OCI-LY7 (cell line): ENCODE measurements at regions not wholly inside any gene's neighbourhood (a gene's known extent, or its start where the extent isn't known, plus 50 kb on each side); places are given as distances from the start of the nearest gene placed in this dataset.

Source experiments
- CTCF ChIP-seq: fragments of 200-600 bp; sonication (generic); conservative IDR thresholded peaks from 2 replicates; pipeline ENCODE4 v1.5.1; 2014; ENCODE audit warnings: mild to moderate bottlenecking, antibody characterized with exemption, low read length, moderate library complexity, mixed read lengths
- EZH2phosphoT487 ChIP-seq: fragments of 200-600 bp; sonication (generic); IDR thresholded peaks from 2 replicates; pipeline ENCODE4 v1.6.1; 2018; ENCODE audit warnings: low read depth, borderline replicate concordance, mild to moderate bottlenecking, mixed run types, antibody characterized with exemption, low read length, moderate library complexity, mixed read lengths

DNA sequence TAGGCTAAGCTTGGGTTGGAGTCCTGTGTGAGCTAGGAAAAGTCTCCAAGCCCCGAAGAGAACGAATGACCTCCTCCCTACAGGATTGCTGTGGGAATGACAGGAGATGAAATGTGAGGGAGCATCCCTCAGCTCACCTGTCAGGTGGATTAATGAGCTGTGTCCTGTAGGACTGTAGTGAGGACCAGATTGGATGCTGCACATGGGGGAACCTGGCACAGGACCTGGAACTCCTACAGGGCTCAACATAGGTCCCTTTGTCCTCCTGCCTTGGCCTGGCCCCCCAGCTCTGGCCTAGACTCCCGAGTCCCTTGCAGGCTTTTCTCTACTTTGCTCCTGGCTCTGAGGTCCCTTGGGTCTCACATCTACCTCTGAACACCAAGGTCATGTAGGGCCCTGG is 155.7 kb downstream of the PTPRU start:
- TF ChIP-seq CTCF (no peak), EZH2phosphoT487 (no peak)
